Adrenal gland (tissue), 9 donors: ENCODE measurements at regions not wholly inside any gene's neighbourhood (a gene's known extent, or its start where the extent isn't known, plus 50 kb on each side); places are given as distances from the start of the nearest gene placed in this dataset.

ENCODE experiments used
- DNase-seq, 7 donors: peaks; one replicate each; pipeline ENCODE4 v3.0.0-alpha.2; 2019 to 2020
- H3K27ac ChIP-seq, 5 donors: fragments of 200-600 bp; sonication (generic) in 4 of 5; 1 replicate in 3 of 5; 2 replicates in 2 of 5; pipeline versions ENCODE4 v1.5.1 to v1.8.0; 2016 to 2020; ENCODE audit warnings: mild to moderate bottlenecking in 1 of 5
- H3K27me3 ChIP-seq: fragments of 200-600 bp; 2 replicates; pipeline ENCODE4 v1.8.0; 2021
- H3K36me3 ChIP-seq, 2 donors: fragments of 200-600 bp; replicated peaks in 1 of 2; 1 replicate in 1 of 2; 2 replicates in 1 of 2; pipeline versions ENCODE4 v1.5.1 to v1.8.0; 2018 to 2022
- H3K4me1 ChIP-seq, 2 donors: fragments of 200-600 bp; replicated peaks in 1 of 2; 1 replicate in 1 of 2; 2 replicates in 1 of 2; pipeline versions ENCODE4 v1.5.1 to v1.8.0; 2018 to 2021
- H3K4me3 ChIP-seq, 4 donors: fragments of 200-600 bp; sonication (generic) in 3 of 4; one replicate each; pipeline ENCODE4 v1.5.1; 2016 to 2018
- H3K9me3 ChIP-seq, 3 donors: fragments of 200-600 bp; sonication (generic) in 1 of 3; replicated peaks in 1 of 3; 1 replicate in 2 of 3; 2 replicates in 1 of 3; pipeline versions ENCODE4 v1.5.1 to v1.8.0; 2016 to 2021
- POLR2A ChIP-seq, 2 donors: fragments of 450-650 bp; IDR thresholded peaks; one replicate each; pipeline ENCODE4 v1.6.1; 2017; ENCODE audit warnings: antibody characterized with exemption in 2 of 2, mild to moderate bottlenecking in 2 of 2, moderate library complexity in 1 of 2
- WGBS, 4 donors: extraction: QIAGEN DNeasy Blood & Tissue Kit in 2 of 4; methylation state at CpG; one replicate each; pipeline versions ENCODE4 v1.1.5 to v1.1.7; 2013 to 2017; 5-methylcytosine and 5-hydroxymethylcytosine counted together
- intact Hi-C, 2 donors: fragments of 100-400 bp; cut with DNase I; formaldehyde crosslinking; loops; one replicate each; pipeline versions ENCODE4 v1.14.1 to v1.15.0; 2022 to 2023
- TF ChIP-seq, protein P1 (sequence below), 6 experiments: fragments of 450-650 bp in 4 of 6; fragments of 200-600 bp in 2 of 6; sonication (generic) in 1 of 6; IDR thresholded peaks; 1 replicate in 5 of 6; 2 replicates in 1 of 6; pipeline versions ENCODE4 v1.5.1 to v1.8.0; 2016 to 2021; ENCODE audit warnings: antibody characterized with exemption in 6 of 6, mild to moderate bottlenecking in 2 of 6, moderate library complexity in 1 of 6
- donor health status: healthy with polysubstance abuse.
- donor health status: Bipolar disorder and iron deficiency.
- donor health status: DM: yes; HTN: yes; CAD: no.
- donor health status: DM: no; HTN: no; CAD: no.
- donor health status: DM: no; HTN: no; CAD: no.

- no peaks in the 10 kb centered on the region for H3K27me3 ChIP-seq
- 46 to 55% (median 50%) methylated on average over 5 of the region's 5 CpGs for WGBS, 4 donors
- TF ChIP-seq, protein P1, sequence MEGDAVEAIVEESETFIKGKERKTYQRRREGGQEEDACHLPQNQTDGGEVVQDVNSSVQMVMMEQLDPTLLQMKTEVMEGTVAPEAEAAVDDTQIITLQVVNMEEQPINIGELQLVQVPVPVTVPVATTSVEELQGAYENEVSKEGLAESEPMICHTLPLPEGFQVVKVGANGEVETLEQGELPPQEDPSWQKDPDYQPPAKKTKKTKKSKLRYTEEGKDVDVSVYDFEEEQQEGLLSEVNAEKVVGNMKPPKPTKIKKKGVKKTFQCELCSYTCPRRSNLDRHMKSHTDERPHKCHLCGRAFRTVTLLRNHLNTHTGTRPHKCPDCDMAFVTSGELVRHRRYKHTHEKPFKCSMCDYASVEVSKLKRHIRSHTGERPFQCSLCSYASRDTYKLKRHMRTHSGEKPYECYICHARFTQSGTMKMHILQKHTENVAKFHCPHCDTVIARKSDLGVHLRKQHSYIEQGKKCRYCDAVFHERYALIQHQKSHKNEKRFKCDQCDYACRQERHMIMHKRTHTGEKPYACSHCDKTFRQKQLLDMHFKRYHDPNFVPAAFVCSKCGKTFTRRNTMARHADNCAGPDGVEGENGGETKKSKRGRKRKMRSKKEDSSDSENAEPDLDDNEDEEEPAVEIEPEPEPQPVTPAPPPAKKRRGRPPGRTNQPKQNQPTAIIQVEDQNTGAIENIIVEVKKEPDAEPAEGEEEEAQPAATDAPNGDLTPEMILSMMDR (IDR thresholded peaks at IDR 0.05), result no peak
- no peak for TF ChIP-seq POLR2A (IDR thresholded peaks at IDR 0.05)
- no peak overlapping the region for H3K4me3 ChIP-seq
- intact Hi-C loops, result no loop called here
- H3K4me1 ChIP-seq, result no peaks in the 10 kb centered on the region
- no peaks in the 10 kb centered on the region for H3K36me3 ChIP-seq
- no peak for DNase-seq
- H3K27ac ChIP-seq, result no peak overlapping the region
- no peaks in the 10 kb centered on the region for H3K9me3 ChIP-seq
These were observed 83.8 kb upstream of the LARGE1 start for GRCh38 chr22:34004058-34004457.

DNA sequence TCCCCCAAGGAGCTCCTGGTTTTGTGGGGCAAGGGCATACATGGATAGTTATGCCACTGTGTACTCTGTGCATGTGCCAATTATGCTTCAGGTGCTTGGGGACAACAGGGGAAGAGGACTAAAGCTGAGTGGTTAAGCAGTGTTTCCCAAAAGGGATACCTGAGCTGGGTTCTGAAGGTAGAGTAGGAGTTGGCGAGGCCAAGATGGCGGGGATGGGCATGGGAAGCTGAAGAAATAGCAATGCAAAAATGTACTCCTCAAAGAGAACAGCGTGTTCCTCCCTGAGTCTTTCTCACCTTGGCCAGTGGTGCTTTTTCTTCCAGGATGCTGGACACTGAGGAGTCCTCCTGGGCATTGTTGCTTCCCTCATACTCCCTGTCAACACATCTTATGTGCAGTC lies 90.0 kb upstream of the LARGE1 start:
- Histone ChIP-seq H3K27me3 (no peaks in the 10 kb centered on the region), H3K27ac (no peak overlapping the region), H3K4me1 (no peaks in the 10 kb centered on the region), H3K4me3 (no peak overlapping the region), H3K9me3 (peaks cover 0 to 8% (median 0%) of the 10 kb centered on the region in 3 donors), H3K36me3 (no peaks in the 10 kb centered on the region)
- TF ChIP-seq, protein P1 (IDR thresholded peaks at IDR 0.05), result no peak
- TF ChIP-seq POLR2A (IDR thresholded peaks at IDR 0.05), result no peak
- 71 to 80% (median 74%) methylated on average over 3 of the region's 3 CpGs for WGBS, 4 donors
- no peak for DNase-seq
- intact Hi-C loops, result no loop called here

DNA sequence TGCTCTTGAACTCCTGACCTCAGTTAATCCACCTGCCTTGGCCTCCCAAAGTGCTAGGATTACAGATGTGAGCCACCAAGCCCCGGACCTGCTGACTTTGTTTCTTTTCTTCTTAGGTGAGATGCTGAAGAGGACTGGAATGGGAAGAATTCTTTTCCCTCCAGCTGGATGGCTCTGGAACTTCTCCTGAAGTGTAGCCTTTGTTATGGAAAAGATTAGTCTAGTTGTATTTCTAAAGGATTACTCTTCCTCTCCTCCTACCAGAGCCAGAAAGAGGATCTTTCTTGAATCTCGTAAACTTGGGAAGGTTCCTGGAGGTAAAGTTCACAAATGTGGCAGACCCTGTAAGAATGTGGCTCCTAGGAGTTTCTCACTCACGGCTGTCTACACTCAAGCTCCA lies 95.4 kb upstream of the LARGE1 start:
- Histone ChIP-seq H3K4me3 (no peak overlapping the region), H3K36me3 (no peaks in the 10 kb centered on the region), H3K27ac (no peak overlapping the region), H3K27me3 (no peaks in the 10 kb centered on the region), H3K9me3 (peaks cover 0 to 8% (median 0%) of the 10 kb centered on the region in 3 donors), H3K4me1 (no peaks in the 10 kb centered on the region)
- intact Hi-C loops, result no loop called here
- TF ChIP-seq POLR2A (IDR thresholded peaks at IDR 0.05), result no peak
- TF ChIP-seq, protein P1 (IDR thresholded peaks at IDR 0.05), result no peak
- 42 to 71% (median 45%) methylated on average over 3 of the region's 3 CpGs for WGBS, 4 donors
- no peak for DNase-seq

DNA sequence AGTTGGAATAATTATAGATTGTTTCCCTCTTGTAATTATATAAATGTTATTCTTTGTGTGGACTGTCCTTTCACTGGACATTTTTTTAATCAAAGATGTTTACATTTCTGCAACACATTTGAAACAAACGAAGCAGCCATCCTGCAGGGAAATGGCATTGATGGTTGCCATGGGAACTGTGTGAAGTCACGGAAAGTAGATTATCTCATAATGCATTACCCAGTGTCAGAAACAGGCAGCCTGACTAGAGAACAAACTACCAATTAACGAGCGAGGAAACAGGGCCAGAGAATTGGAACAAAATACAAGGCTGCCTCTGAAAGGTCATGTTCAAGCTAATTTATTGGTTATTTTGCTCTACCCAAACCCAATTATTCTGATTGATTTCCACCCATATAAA lies 96.9 kb upstream of the LARGE1 start:
- H3K36me3 ChIP-seq, result no peaks in the 10 kb centered on the region
- no peak for DNase-seq
- no peak overlapping the region for H3K27ac ChIP-seq
- intact Hi-C loops, result no loop called here
- peaks cover 0 to 8% (median 0%) of the 10 kb centered on the region in 3 donors for H3K9me3 ChIP-seq
- no peak overlapping the region for H3K4me3 ChIP-seq
- TF ChIP-seq, protein P1 (IDR thresholded peaks at IDR 0.05), result no peak
- TF ChIP-seq POLR2A (IDR thresholded peaks at IDR 0.05), result no peak
- 27 to 30% (median 28%) methylated on average over 4 of the region's 4 CpGs for WGBS, 4 donors
- H3K4me1 ChIP-seq, result no peaks in the 10 kb centered on the region
- no peaks in the 10 kb centered on the region for H3K27me3 ChIP-seq
